Breast epithelium (tissue), 3 donors: ENCODE measurements at regions not wholly inside any gene's neighbourhood (a gene's known extent, or its start where the extent isn't known, plus 50 kb on each side); places are given as distances from the start of the nearest gene placed in this dataset.

Experiments used
- POLR2A ChIP-seq: fragments of 450-650 bp; IDR thresholded peaks from one replicate; pipeline ENCODE4 v1.6.1; 2016; ENCODE audit warnings: antibody characterized with exemption, mild to moderate bottlenecking, moderate library complexity
- POLR2AphosphoS5 ChIP-seq, 3 donors: sonication (generic); formaldehyde crosslinking; IDR thresholded peaks; one replicate each; pipeline ENCODE4 v1.6.1; 2017; ENCODE audit warnings: antibody characterized with exemption in 3 of 3
- TF ChIP-seq, protein P1 (sequence below), 3 donors: fragments of 450-650 bp; IDR thresholded peaks; one replicate each; pipeline ENCODE4 v1.5.1; 2016 to 2017; ENCODE audit warnings: antibody characterized with exemption in 3 of 3, mild to moderate bottlenecking in 3 of 3, moderate library complexity in 3 of 3

DNA sequence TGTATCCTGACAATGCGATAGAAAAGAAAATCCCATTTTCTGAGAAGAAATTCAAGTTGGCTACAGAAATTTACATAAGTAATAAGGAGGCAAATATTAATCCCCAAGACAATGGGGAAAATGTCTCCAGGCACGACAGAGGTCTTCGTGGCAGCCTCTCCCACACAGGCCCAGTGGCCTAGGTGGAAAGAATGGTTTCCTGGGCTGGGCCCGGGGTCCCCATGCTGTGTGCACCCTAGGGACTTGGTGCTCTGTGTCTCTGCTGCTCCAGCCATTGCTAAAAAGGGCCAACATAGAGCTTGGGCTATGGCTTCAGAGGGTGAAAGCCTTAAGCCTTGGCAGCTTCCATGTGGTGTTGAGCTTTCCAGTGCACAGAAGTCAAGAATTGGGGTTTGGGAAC lies 102.5 kb upstream of the LYPLAL1 start:
- no peak for TF ChIP-seq POLR2AphosphoS5 (IDR thresholded peaks at IDR 0.05)
- TF ChIP-seq, protein P1, sequence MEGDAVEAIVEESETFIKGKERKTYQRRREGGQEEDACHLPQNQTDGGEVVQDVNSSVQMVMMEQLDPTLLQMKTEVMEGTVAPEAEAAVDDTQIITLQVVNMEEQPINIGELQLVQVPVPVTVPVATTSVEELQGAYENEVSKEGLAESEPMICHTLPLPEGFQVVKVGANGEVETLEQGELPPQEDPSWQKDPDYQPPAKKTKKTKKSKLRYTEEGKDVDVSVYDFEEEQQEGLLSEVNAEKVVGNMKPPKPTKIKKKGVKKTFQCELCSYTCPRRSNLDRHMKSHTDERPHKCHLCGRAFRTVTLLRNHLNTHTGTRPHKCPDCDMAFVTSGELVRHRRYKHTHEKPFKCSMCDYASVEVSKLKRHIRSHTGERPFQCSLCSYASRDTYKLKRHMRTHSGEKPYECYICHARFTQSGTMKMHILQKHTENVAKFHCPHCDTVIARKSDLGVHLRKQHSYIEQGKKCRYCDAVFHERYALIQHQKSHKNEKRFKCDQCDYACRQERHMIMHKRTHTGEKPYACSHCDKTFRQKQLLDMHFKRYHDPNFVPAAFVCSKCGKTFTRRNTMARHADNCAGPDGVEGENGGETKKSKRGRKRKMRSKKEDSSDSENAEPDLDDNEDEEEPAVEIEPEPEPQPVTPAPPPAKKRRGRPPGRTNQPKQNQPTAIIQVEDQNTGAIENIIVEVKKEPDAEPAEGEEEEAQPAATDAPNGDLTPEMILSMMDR (IDR thresholded peaks at IDR 0.05): no peak
- no peak for TF ChIP-seq POLR2A
